NCI-H69 (cell line): ENCODE measurements at regions not wholly inside any gene's neighbourhood (a gene's known extent, or its start where the extent isn't known, plus 50 kb on each side); places are given as distances from the start of the nearest gene placed in this dataset.

ENCODE experiments used
- DNase-seq: peaks from one replicate; lab custom pipeline; 2025; lab: John Stamatoyannopoulos, UW

DNA sequence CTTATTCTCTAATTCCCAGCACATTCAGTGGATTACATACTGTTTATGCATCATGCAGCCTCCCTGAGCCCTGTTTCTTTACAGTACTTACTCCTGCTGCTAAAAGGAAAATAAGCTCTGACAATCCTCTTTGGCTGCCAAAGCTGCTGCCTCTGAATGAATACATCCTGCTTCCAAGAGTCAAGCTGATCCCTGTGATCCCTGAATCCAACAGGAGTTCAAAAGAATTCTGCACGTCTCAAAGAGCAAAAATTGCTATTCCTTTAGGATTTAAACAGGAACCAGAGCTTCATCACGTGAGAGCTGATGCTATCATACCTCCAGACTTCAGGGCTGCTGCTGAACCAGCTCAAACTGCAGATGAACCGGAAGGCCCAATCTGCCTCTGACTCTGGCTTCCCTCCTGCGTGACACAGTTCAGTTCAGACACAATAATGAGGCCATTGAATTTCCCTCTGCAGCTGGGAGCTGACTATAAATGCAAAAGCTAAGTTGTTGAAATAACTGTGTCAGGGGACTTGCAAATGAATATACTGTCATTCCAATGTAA, 851.0 kb upstream of the PHF14 start:
- DNase-seq = peak; percentile 92

DNA sequence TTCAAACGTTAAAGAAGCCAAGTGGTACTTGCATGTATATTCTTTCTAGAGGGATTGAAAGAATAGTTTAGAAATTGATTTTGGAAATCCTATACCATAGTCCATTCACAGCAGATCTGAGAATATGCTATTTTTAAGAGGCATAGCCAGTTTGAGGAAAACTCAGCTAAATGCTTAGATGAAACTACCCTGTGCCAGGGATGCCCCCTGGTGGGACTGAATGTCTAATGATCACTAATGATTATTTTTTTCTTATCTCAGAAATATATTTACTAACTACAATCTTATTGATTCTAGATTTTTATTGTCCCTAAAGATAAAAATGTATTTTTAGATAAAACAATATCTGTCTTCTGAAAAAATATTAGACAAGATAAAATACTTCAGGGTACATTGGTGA, 844.9 kb upstream of the PHF14 start:
- DNase-seq = peak; percentile 61

DNA sequence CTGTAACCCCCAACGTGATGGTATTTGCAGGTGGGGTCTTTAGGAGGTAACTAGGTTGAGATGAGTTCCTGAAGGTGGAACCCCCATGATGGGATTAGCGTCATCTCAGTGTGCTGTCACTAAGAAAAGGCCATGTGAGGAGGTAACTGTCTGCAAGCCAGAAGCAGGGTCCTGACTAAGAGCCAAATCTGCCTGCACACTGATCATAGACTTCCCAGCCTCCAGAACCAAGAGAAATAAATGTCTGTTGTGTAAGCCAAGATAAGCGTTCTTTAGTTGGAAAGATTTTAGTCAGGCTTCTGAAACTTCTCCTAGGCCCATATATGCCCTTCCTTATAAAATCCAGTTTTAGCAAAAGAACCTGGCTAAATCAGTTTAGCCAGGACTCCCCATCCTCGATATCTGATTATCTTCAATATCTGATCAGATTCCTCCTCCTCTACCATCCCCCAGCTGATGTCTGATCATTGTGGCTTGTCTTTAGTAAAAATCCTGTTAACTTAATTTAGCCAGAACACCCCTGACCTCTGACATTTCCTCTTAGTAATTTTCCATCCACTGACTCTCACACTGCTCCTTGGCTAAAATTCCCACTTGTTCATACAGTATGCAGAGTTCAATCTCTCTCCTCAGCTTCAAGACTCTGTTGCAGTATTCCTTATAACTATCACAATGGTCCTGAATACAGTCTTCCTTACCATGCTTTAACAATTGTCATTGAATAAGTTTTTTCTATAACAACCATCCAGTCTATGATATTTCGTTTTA, 835.4 kb upstream of the PHF14 start:
- no peak for DNase-seq

- no peak for DNase-seq
These were observed 827.4 kb upstream of the PHF14 start for GRCh38 chr7:10146271-10146670.

GRCh38 chr7:10156972-10157371, 816.7 kb upstream of the PHF14 start:
- no peak for DNase-seq

GRCh38 chr7:10181996-10182395, 791.7 kb upstream of the PHF14 start:
- DNase-seq = peak; percentile 98

DNA sequence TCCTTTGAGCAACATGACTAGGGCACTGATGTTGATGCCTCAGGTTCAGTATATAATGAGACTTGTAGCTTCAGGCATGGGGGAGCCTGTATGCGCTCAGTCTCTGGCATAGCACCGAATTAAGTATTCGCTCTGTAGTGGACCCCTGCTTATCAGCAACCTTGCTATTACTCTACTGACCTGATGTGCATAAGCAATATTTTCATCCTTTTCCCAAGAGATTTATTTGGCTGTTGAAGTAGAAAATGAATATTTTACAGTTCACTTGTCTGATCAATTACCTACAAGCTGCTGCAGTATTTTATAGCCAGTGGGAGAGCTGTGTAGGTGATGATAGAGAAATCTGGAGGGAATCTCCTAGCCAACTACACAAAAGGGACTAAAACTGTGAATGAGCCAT, 781.6 kb upstream of the PHF14 start:
- DNase-seq = peak; percentile 69

- no peak for DNase-seq
These were observed 768.0 kb upstream of the PHF14 start for GRCh38 chr7:10205696-10206095.

GRCh38 chr7:10210000-10210399, 763.7 kb upstream of the PHF14 start:
- DNase-seq = no peak

DNA sequence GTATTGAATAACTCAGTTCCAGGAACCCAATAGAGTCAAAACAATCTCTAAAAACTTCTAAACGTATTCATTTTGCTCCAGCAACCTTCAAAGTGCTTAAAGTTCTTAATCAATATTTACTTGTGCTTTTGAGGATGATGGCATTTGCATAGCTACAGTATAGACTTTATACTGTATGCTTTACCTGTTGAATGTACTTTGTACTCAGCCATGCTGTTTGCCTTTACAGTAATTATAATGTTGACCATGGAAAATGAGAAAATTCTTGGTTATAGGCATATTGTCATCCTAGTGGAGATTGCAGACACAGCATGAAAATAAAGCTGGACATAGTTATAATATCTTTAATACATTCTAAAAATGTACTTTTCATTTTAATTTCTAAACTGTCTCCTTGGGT, 762.7 kb upstream of the PHF14 start:
- peak; percentile 51 for DNase-seq

DNA sequence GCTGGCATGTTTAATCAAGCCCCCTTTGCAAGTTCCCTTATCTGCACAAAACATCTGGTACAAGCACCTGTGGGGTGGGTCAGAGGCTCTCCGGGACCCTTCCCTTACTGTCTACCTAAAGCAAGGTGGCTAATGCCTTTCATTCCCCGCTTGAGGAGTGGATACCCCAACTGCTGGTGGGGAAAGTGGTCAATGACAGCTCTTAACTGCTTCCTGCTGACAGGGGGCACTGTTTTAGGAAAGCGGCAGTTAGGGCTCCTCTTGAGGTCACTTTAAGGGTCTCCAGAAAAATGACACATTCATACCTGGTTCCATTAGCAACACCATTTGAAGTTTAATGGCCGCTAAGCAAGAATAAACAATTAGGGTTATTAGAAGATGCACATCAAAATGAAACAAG, 761.8 kb upstream of the PHF14 start:
- DNase-seq = no peak

- DNase-seq = no peak
These were observed 761.0 kb upstream of the PHF14 start for GRCh38 chr7:10212649-10213048.

GRCh38 chr7:10216462-10216861, 757.2 kb upstream of the PHF14 start:
- no peak for DNase-seq

DNA sequence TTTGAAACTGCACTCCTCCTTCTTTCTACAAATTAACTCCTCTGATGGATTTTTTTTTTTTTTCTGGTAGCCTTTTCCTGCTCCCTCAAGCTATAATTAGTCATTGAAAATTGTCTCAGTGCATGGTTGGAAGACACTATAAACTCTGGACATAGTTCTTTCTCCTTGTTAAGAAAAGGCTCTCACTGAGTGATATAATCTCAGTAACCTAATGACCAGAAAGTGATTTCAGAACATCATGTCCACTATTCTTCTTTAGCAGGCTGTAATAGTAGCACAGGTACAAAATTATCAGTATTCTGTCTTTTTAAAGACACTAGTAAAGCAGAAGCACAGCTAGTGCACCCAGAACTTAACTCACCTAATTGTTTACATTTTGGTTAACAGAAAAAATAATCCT, 752.6 kb upstream of the PHF14 start:
- DNase-seq = peak; percentile 81

- peak; percentile 56 for DNase-seq
These were observed 750.7 kb upstream of the PHF14 start for GRCh38 chr7:10222976-10223375.

DNA sequence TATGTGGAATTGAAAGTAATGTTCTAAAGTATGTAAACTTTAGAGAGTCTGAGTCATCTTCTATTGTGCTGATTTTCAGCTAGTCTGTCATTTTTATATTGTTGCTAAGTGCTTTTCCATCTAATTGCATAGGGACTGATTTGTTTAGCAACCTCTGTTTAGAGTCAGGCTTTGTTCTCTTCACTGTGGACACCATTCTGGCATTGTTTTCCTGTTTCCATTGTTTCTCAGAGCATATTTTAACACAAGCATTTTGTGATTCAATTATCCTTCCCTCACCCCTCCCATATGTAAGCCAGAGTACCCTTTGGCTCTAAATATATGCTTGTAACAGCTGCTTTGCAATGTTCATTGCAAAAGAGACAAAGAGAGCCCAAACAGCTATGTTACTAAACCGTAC, 748.4 kb upstream of the PHF14 start:
- DNase-seq = peak; percentile 86

GRCh38 chr7:10237306-10237705, 736.4 kb upstream of the PHF14 start:
- peak; percentile 67 for DNase-seq

DNA sequence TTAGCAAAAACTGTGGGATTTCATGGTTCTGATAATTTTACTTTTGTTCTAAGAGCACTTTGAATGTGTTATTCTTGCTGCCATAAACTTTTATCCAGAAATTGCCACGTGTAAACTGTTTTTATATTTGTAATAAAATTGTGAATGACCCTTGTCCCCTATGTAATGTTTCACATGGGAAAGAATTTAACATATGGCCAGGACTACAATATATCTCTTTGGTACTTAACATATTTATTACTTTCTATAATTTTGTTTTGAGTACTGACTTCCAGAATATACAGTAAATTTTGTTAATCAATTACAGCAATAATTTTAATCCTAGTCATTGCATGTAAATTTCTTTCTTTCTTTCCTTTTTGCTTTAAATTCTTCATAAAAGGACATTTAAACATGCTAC, 735.0 kb upstream of the PHF14 start:
- DNase-seq = no peak

GRCh38 chr7:10239695-10240345, 733.9 kb upstream of the PHF14 start:
- DNase-seq = peak; percentile 99

DNA sequence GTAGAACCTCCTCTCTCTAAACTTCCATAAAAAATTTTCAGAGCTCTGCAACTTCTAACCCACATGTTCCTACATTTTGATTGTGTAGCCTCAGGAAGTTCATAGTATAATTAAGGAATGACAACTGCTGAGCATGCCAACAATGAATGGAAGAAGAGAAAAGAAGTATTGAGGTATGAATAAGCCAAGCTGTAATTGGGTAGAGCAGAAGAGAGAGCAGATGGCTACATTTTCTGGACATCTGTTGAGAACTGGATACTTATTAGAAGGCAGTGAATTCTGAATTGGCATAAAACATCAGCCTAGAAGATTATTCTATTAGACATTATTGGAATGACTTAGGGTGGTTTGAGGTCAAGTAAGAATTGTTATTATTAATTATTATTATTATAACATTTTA, 728.3 kb upstream of the PHF14 start:
- peak; percentile 83 for DNase-seq

DNA sequence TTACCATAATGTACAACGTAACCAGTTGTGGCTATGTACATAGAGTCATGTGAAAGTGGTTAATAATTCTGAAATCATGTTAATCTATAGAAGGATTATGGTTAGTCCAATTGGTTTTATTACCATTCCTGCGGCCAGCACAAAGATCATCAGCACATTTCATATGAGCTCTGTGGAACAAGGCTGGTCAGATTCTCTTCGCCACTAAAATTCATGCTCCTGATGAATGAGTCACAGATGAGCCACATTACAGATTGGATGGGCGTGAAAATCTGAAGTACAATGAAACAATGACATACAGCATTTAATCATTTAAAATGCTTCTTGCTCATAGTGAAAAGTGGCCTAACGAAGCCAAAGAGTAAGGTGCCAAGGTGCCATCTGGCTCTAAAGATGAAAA, 716.2 kb upstream of the PHF14 start:
- DNase-seq = no peak

DNA sequence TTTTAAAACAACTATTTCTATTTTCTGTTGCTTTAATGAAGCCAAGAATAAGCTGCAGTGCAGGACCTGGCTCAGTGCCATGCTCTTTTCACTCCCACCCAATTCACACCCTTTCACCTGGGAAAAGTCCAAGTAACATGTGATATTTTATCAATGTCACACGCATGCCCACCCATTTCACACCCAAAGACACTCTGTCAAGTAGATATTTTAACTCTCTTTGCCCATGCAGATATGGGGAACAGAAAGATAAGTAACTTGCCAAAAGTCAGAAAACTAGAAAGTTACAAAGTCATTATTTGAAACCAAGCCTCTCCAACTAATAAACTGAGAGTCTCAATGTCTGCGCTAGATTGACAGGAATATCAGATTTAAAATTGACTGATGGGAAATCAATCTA, 706.7 kb upstream of the PHF14 start:
- peak; percentile 21 for DNase-seq

GRCh38 chr7:10268034-10268433, 705.6 kb upstream of the PHF14 start:
- no peak for DNase-seq

- no peak for DNase-seq
These were observed 690.8 kb upstream of the PHF14 start for GRCh38 chr7:10282909-10283308.
